HG03432 (cell line): ENCODE measurements at regions not wholly inside any gene's neighbourhood (a gene's known extent, or its start where the extent isn't known, plus 50 kb on each side); places are given as distances from the start of the nearest gene placed in this dataset.
"Not testable (repeated sequence)": the region's sequence is repeated elsewhere in the genome, so short reads cannot be mapped to it uniquely, and the experiment has no call there.

ENCODE experiments used
- ATAC-seq: cut with Tn5 transposase; IDR thresholded peaks from one replicate; pipeline ENCODE4 v1.9.1; 2021; ENCODE audit warnings: mild to moderate bottlenecking, moderate library complexity; ENCODE audit not compliant: unreplicated experiment

DNA sequence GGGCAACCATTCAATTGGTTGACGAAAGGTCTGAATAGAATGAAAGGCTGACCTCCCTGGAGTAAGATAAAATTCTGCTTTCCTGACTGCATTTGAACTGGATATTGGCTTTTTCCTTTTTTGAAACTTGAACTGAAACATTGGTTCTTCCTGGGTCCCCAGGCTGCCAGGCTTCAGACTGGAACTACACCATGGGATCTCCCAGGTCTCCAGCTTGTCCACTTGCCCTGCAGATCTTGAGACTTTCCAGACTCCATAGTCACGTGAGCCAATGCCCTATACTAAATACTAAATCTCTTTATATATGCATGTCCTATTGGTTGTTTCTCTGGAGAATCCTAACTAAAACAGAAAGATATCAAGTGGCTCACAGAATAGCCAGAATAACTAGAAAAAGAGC is 118.7 kb upstream of the KRR1 start:
- no peak for ATAC-seq

DNA sequence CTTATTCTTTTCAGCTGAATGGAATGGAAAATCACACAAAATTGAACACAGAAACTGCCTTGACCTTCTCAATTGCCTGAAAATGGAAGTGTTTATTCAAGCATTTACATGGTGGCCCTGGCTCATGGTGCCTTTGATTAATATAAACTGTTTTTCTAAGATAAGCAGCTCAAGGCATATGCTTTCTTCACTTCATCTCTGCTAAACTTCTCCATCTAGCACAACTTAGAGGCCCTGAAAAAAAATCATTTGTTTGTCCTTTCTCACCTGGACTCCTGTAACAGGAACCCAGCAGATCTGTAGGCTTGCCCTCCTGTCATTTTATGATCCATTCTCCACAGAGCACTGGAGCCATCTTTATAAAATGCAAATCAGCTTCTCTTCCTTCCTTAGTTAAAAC is 117.5 kb upstream of the KRR1 start:
- no peak for ATAC-seq

DNA sequence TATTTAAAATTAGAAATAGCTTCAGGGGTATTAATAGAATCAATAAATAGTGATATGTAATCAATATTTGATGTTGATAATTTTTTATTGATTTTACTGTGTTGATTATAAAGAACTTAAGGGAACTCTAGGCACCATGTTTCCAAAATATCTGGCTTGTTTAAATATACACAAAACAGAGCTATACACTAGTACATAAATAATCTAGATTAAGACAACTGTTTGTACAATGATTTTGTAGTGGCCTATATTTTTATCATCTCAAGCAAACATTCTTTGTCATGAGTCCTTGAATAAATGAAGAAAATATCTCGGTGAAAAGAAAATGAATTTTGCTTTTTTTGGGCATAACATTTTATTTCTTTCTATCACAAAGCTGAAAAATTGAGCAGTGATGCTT is 117.1 kb upstream of the KRR1 start:
- no peak for ATAC-seq

DNA sequence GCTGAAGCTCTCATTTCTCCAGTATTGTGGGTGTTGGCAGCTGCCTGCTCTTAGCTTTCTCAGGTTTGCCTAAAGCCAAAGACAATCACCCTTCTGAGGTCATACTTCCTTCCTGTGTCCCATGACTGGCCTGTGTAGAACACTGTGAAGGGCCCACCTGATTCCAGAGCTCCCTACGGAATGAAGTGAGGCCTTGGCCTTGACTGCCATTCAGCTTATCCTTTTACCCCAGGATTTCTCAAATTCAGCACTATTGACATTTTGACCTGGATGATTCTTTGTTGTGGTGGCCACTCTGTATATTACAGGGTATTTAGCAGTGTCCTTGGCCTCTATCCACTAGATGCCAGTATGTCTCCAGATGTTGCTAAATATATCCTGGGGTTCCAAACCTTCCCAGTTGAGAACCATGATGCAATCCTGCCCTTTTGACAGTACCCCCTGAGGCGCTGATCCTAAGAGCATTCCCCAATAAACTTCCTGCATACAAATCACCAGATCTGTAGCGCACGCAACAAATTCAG is 112.3 kb upstream of the KRR1 start:
- no peak for ATAC-seq

DNA sequence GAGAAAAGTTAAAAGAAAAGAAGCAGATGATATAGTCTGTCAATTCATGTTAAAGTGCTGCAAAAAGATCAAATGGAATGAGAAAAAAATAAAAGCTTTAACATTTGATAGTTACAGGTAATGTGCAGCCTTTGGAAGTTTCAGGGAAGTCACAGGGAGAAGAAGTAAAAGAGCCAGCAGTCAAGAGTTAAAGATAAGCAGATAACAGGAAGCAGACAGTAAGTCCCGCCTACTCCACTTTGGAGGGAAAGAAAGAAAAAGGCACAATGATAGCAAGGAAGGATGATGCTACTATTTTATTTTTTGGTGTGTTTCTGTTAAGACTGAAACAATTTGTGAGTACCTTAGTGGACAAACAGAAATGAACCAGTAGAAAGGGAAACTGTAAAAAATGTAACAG is 111.1 kb upstream of the KRR1 start:
- no peak for ATAC-seq

DNA sequence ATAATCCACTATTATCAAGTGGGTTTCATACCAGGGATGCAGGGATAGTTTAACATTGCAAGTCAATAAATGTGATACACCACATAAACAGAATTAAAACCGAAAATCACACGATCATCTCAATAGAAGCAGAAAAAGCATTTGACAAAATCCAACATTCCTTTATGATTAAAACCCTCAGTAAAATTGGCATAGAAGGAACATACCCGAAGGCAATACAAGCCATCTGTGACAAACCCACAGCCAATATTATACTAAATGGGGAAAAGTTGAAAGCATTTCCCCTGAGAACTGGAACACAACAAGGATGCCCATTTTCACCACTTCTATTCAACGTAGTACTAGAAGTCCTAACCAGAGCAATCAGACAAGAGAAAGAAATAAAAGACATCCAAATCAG is 103.0 kb upstream of the KRR1 start:
- not testable (repeated sequence) for ATAC-seq

DNA sequence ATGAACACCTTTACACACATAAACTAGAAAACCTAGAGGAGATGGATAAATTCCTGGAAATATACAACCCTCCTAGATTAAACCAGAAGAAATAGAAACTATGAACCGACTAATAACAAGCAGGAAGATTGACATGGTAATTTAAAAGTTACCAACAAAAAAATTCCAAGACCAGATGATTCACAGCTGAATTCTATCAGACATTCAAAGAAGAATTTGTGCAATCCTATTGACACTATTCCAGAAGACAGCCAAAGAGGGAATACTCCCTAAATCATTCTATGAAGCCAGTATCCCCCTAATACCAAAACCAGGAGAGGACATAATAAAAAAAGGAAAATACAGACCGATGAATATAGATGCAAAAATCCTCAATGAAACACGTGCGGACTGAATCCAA is 102.6 kb upstream of the KRR1 start:
- no peak for ATAC-seq

DNA sequence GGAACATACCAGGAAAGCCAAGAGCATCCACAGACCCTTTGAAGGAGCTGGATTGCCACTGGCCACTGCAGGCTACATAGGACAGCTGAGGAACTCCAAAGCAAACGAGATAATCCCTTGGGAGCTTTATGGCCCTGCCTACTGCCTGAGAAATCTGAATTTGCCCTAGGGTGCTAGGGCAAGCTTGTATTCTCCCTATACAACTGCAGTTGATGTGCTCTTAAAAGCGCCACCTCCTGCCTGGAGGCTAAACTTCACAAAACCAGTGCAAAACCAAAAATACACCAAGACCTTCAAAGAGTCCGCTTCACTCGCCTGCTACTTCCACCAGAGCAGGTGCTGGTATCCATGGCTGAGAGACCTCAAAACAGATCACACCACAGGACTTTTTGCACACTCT is 99.6 kb upstream of the KRR1 start:
- ATAC-seq: no peak

DNA sequence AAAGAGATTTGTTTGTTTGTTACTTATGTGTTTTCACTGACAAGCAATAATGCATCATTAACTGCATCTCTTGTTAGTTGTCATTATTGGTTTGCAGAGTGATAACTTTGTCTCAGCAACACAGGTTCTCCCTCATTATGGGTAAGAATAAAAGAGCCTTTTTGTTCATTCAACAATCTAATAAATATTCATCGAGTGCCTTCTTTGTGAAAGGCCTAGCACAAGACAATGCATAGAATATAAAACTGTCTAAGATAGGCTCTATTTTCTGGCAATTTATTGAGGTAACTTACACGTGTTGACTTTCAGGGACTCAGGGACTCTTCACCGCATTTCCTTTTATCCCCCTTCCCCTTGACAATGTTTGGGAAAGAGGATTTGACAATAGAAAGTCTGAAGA is 95.5 kb upstream of the KRR1 start:
- no peak for ATAC-seq

DNA sequence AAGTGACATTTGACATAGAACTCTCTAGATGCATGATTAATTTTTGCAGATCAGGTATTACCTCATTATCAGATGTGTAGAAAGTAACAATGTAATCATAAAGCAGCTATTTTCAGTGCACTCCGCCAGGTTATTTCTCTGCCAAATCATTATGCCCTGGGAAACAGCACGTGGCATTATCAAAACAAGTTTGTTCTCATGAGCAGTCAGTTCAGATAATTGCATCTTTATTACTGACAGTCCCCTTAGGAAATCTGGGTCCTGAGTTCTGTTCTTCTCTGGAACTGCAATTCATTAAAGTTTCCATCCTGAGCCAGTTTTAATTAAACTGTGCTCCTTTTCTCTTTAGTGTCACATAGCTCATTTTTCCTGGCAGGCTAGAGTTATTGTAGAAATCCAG is 94.7 kb upstream of the KRR1 start:
- no peak for ATAC-seq

DNA sequence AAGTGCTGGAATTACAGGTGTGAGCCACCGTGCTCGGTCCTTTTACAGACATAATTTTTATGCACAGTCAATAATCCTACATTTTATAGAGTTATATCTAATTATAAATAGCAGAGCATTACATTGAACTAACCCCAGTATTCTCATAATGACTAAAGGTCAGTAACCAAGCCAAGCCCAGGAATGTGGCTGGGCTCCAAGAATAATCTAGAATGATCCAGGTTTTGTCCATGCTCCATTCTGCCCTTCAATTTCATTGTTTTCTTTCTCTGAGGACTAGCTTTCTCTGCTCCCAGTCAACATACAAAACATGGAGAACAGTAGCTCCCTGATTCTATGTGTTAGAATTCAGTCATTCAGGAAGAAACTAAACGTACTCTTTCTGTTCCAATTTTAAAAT is 92.1 kb upstream of the KRR1 start:
- ATAC-seq: no peak

DNA sequence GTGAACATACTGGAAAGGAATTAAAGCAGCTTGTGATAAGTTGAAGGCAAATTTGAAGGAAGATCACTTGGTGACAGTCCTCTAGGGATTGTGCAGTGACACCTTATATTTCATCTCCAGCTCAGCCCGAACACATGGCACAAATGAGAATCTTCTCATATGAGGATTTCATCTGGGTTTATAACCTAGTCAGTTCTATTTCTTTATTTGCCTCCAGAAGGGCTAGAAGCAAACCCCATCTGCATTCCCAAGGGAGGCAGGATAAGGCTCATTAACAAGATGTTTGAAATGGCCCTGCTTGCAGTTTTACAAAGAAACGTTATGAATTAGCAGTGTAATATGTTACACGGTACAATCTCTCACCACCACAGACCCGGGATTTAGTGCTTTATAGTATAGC is 90.7 kb upstream of the KRR1 start:
- no peak for ATAC-seq

DNA sequence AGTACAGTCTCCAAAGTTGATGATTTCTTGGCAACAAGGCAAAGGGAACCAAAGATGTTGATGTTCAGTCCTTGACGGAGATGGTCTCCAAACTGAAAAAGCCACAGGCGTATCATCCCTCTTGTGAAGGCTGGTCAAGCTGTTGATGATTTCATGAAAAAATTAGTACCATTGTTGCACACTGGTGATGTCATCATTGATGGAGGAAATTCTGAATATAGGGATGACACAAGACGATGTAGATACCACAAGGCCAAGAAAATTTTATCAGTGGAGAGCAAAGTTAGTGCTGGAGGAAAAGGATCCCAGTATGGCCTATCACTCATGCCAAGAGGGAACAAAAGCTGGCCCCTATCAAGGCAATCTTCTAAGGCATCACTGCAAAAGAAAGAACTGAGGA is 88.7 kb upstream of the KRR1 start:
- no peak for ATAC-seq

DNA sequence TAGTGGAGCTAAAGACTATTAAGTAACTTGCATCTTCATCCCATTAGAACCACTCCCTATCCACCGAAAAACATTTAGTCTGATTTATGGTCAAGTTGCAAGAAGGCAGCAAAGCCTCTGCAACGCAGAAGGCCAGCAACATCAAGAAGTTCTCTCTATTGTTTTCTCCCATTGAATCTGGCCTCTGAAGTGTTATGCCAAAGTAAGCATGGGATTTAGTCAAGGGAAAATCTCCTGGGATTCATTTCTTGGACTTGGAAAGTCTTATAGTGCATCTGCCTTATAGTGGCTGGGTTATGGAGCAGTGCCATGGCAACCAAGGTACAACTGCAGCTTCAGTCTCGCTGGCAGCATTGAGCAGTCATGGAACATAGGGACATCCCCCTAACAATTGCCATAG is 87.7 kb upstream of the KRR1 start:
- ATAC-seq: no peak

DNA sequence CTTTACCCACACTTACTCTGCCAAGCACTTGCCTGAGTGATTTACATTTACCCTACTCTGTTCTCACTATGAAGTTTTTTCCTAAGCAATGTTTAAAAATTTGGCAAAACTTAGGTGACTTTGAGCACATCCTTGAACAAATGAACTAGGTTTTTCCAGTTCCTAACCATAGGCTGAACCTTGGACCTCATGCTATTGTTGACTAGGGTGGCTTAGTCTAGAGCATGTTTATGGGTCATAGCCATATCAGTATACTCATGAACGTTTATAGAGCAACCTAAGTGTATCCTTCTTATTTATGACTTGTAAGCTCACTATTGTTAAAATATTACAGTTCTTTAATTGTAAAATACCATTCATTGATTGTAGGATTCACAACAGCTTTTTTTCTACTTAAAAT is 85.0 kb upstream of the KRR1 start:
- no peak for ATAC-seq

DNA sequence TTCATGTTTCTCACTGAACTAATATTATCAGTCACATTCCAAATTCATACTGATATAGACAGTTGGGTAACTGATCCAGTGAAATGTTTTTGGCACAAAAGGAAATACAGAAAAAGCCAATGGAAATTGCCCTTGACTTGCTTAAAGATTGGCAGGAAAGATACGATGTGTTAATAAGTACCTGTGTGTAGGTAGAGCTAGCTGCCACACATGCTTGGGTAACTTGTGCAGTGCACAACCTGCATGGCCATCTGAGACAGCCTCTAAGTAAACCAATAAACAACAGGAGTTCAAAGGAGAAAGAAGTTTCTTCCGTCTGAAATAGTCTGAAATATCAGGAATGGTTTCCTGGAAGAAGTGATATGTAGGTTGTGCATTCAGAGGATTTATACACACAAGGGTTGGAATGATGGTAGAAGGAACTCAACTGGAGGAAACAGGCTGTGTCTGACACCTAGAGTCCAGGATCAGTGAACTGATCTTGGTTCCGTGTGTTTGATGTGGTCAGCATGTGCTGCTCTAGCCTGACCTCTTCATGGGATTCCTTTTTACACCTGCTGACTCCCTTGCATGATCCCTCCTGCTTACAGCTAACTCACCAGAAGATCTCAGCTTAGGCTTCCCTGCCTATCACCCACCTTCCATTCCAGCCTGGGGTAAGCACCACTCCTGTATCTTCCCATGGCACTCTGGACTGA is 81.4 kb upstream of the KRR1 start:
- ATAC-seq: no peak

DNA sequence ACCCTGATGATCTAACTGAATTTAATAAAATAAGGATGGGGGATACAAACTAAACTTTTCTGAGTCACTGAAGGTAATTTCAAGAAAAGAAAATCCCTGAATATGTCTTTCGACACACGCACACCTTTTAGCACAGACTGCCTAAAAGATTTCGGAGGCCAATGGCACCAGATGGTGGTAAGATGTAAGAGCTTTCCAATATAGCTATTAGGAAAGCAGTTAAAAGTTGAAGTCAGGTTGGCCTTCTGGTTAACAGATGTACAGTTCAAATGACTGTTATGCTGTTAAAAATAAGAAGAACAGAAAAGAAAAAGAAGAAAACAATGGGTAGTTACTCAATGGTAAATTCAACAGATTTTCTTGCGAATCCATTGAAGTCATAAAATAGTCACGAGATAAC is 80.7 kb upstream of the KRR1 start:
- ATAC-seq: no peak

DNA sequence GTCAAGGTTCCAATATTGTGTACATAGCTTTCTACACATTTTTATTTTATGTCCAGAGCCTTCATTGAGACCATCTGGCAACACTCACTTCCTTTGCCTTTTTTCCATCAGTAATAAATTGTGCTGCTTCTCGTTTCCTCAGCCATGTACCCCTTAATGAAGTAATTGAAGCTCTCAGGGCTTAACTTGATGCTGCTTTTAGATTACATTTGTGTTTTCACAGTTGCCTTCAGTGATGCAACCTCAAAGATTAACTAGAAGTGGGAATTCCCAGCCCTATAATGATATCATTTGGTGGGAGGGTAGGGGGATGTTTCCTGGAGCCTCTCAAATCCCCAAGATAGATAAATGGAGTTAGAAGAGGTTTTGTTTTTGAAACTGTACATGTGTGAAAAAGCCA is 80.2 kb upstream of the KRR1 start:
- no peak for ATAC-seq

DNA sequence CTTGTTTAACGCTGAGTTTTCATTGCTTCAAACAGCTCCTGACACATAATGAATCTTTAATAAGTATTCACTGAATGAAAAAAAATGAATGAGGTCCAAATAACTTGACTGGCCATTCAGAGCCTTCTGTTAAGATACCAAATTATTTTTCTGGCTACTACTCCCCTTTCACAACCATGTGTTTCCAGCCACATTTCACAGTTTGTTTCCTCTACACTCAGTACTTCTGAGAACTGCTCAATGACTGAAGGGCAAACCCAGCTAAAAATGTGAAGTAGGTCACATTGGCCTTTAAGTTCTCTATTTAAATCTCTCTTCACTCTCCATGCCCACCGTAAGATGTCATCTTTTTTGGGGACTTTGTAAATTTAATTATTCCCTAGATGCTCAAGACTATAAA is 78.4 kb upstream of the KRR1 start:
- ATAC-seq: no peak

DNA sequence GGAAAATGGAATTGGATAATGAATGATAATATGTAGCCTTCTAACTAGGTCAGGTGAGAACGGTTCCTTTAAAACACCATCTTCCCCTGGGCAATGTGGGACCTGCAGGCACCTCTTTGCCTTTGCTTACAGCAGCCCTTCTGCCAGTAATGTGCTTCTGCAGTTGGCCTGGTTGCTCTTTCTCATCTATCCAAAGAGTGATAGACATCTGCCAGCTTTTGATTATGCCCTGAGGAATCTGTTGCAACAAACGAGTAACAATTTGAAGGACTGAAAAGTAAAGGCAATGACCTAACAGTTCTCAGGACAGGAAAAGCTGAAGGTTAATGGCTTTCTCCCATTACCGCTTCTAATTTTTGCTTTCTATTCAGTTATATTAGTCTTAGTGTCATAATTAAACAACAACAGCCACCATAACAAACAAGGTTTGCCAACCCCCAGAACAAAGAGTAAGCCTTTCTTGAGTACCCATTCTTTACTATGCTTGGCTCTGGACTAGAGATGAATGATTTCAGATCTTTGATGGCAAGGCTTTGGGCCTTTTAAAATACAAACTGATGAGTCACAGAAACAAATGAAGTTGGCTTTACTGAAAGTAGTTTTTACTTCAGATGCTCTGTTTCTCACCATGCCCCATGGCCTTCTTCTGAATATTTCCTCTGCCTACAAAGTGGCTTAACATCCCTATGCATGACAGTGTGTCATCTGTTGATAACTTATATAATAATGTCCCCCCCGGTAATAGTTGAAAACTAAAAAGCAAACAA is 76.1 kb upstream of the KRR1 start:
- ATAC-seq: no peak

DNA sequence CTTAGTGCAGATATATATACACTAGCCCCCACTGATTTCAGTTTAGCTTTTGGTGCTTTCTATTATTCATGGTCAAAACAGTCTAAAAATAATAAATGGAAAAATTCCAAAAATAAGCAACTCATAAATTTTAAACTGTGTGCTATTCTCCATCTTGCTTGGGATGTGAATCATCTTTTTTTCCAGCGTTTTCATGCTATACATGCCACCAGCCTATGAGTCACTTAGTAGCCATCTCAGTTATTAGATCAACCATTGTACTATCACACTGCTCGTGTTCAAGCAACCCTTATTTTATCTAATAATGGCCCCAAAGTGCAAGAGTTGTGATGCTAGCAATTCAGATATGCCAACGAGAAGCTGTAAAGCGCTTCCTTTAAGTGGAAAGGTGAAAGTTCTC is 73.9 kb upstream of the KRR1 start:
- no peak for ATAC-seq

DNA sequence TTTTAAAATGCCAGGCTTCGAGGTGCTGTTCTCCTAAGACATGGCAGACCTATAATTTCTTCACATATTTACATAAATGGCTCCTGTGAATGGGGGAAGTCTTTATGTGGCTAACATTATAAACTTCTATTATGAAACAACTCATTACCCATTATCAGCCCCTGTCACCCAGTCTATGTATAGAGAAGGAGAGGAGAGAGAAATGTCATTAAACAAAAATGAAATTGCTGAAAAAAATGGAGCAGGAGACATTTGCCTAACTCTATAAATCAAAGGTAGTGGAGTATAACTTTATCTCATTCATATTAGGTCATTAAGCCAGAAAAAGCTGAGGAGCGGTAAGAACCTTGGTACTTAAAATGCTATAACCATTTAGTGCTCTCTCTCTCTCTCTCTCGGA is 71.9 kb upstream of the KRR1 start:
- no peak for ATAC-seq

DNA sequence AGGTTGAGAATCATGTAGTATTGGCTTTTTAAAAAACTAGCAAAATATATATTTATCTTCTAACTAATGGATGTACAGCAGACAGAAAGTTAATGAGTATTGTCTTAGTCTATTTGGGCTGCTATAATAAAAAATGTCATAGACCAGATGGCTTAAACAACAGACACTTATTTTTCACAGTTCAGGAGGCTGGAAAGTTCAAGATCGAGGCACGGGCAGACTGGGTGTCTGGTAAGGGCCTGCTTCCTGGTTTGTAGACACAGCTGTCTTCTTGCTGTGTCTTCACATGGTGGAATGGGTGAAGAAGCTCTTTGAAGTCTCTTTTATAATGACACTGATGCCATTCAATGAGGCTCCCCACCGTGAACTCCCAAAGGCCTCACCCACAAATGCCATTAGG is 70.1 kb upstream of the KRR1 start:
- no peak for ATAC-seq
